ENCODE measurements at regions not wholly inside any gene's neighbourhood (a gene's known extent, or its start where the extent isn't known, plus 50 kb on each side); places are given as distances from the start of the nearest gene placed in this dataset.

DNA sequence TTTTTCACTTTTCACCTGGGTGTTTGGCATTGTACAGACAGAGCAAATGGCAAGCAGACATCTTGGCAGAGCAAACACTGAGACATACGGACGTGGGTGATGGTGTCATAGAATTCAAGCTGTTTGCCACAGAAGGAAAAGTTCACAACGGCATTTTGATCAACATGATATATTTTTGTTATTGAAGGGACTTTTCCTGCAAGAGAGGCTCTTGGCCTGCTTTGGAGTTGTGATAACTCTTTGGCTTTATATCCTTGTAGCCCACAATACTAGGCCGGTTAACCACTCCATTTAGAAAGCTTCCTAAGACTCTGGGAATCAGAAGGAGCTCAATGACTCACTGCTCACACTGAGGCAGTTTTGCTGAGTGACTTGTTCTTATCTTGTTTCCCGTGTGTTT lies 1038.3 kb downstream of the TLE1 start:
- H4K20me1 ChIP-seq (replicated peaks; ENCODE audit: control insufficient read depth, extremely low read depth, insufficient read depth, low read length) = no peaks in the 10 kb centered on the region
- no peak overlapping the region for H3K4me2 ChIP-seq (ENCODE audit: insufficient read depth, low read length)
- CTCF ChIA-PET = no interaction called here
- H3K9me3 ChIP-seq (replicated peaks; ENCODE audit: control insufficient read depth, insufficient read depth, low read length) = peaks cover 2% of the 10 kb centered on the region
- no TSS peak for BruUV-seq (replicated peaks)
- H3K27me3 ChIP-seq (ENCODE audit: control insufficient read depth in 2 of 2, insufficient read depth in 2 of 2, low read length in 2 of 2) = no peaks in the 10 kb centered on the region
- H3K36me3 ChIP-seq (ENCODE audit: control insufficient read depth in 2 of 2, extremely low read depth in 1 of 2, insufficient read depth in 2 of 2, low read length in 2 of 2) = no peaks in the 10 kb centered on the region
- TF ChIP-seq MYC (IDR thresholded peaks at IDR 0.05; ENCODE audit: low read depth, low read length) (no peak), FOS (IDR thresholded peaks at IDR 0.05; ENCODE audit: borderline replicate concordance, insufficient read depth, low read length) (no peak)
- TF ChIP-seq, protein P1, sequence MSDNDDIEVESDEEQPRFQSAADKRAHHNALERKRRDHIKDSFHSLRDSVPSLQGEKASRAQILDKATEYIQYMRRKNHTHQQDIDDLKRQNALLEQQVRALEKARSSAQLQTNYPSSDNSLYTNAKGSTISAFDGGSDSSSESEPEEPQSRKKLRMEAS (IDR thresholded peaks at IDR 0.05; ENCODE audit: insufficient read depth, insufficient read length) = no peak
- TF ChIP-seq, protein P2, sequence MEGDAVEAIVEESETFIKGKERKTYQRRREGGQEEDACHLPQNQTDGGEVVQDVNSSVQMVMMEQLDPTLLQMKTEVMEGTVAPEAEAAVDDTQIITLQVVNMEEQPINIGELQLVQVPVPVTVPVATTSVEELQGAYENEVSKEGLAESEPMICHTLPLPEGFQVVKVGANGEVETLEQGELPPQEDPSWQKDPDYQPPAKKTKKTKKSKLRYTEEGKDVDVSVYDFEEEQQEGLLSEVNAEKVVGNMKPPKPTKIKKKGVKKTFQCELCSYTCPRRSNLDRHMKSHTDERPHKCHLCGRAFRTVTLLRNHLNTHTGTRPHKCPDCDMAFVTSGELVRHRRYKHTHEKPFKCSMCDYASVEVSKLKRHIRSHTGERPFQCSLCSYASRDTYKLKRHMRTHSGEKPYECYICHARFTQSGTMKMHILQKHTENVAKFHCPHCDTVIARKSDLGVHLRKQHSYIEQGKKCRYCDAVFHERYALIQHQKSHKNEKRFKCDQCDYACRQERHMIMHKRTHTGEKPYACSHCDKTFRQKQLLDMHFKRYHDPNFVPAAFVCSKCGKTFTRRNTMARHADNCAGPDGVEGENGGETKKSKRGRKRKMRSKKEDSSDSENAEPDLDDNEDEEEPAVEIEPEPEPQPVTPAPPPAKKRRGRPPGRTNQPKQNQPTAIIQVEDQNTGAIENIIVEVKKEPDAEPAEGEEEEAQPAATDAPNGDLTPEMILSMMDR (IDR thresholded peaks at IDR 0.05; ENCODE audit: extremely low read depth in 1 of 2, insufficient read depth in 1 of 2, low read depth in 1 of 2, low read length in 2 of 2) = no peak
- H3K79me2 ChIP-seq (ENCODE audit: control insufficient read depth, insufficient read depth, low read length) = no peaks in the 10 kb centered on the region
- POLR2A ChIA-PET = no interaction called here
- H3K4me1 ChIP-seq (ENCODE audit: control insufficient read depth, extremely low read depth, insufficient read depth, low read length) = no peaks in the 10 kb centered on the region
- H3K9ac ChIP-seq (replicated peaks; ENCODE audit: extremely low read depth, insufficient read depth, low read length) = no peak overlapping the region
- FAIRE-seq (no peak), DNase-seq (ENCODE audit: low read depth, low spot score) (peak; percentile 8)
- H2AFZ ChIP-seq (ENCODE audit: low read depth, low read length) = no peak overlapping the region
- no peaks in the 10 kb centered on the region for H3K9me1 ChIP-seq (replicated peaks; ENCODE audit: control insufficient read depth, extremely low read depth, insufficient read depth, low read length)
- dilution Hi-C loops (cut with MboI; ENCODE audit: extremely low pct_ligation_motif_present, low sequenced_read_pairs) (no loop called here), intact Hi-C loops (cut with micrococcal nuclease) (no loop called here)
- H3K27ac ChIP-seq (ENCODE audit: insufficient read depth, low read depth, low read length) = no peak overlapping the region
- no peak overlapping the region for H3K4me3 ChIP-seq (replicated peaks in 1 of 3; ENCODE audit: insufficient read depth in 1 of 3, low read depth in 1 of 3, low read length in 3 of 3)

DNA sequence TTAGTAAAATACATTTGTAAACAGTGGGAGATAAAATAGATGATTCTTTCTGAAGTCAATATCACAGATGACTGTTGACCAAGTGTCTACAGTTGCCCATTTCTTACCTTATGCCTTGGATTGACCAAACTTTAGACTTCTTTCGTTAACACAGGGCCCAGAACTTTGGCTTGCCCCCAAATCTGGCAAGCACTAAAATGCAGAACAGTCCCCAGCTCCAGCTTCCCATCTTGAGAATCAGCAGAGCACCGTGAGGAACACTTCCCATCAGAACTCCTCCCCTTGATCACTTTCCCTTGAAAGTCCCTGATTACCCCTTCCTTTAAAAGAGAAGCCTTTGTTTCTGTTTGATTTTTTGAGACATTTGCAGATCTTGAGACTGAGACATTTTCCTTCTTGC lies 1039.9 kb downstream of the TLE1 start:
- Histone ChIP-seq H3K9me3 (replicated peaks; ENCODE audit: control insufficient read depth, insufficient read depth, low read length) (peaks cover 2% of the 10 kb centered on the region), H3K27me3 (ENCODE audit: control insufficient read depth in 2 of 2, insufficient read depth in 2 of 2, low read length in 2 of 2) (no peaks in the 10 kb centered on the region), H4K20me1 (replicated peaks; ENCODE audit: control insufficient read depth, extremely low read depth, insufficient read depth, low read length) (no peaks in the 10 kb centered on the region), H3K4me2 (ENCODE audit: insufficient read depth, low read length) (no peak overlapping the region), H3K9me1 (replicated peaks; ENCODE audit: control insufficient read depth, extremely low read depth, insufficient read depth, low read length) (no peaks in the 10 kb centered on the region), H3K9ac (replicated peaks; ENCODE audit: extremely low read depth, insufficient read depth, low read length) (no peak overlapping the region), H3K79me2 (ENCODE audit: control insufficient read depth, insufficient read depth, low read length) (no peaks in the 10 kb centered on the region), H3K4me3 (replicated peaks in 1 of 3; ENCODE audit: insufficient read depth in 1 of 3, low read depth in 1 of 3, low read length in 3 of 3) (no peak overlapping the region), H3K27ac (ENCODE audit: insufficient read depth, low read depth, low read length) (no peak overlapping the region), H3K36me3 (ENCODE audit: control insufficient read depth in 2 of 2, extremely low read depth in 1 of 2, insufficient read depth in 2 of 2, low read length in 2 of 2) (no peaks in the 10 kb centered on the region), H3K4me1 (ENCODE audit: control insufficient read depth, extremely low read depth, insufficient read depth, low read length) (no peaks in the 10 kb centered on the region), H2AFZ (ENCODE audit: low read depth, low read length) (no peak overlapping the region)
- intact Hi-C loops (cut with micrococcal nuclease) (no loop called here), dilution Hi-C loops (cut with MboI; ENCODE audit: extremely low pct_ligation_motif_present, low sequenced_read_pairs) (no loop called here)
- ChIA-PET CTCF (no interaction called here), POLR2A (no interaction called here)
- no peak for DNase-seq (ENCODE audit: low read depth, low spot score)
- FAIRE-seq = no peak
- TF ChIP-seq POLR2A (IDR thresholded peaks at IDR 0.05; ENCODE audit: low read depth, low read length) = no peak
- TF ChIP-seq POLR2AphosphoS5 (IDR thresholded peaks at IDR 0.05; ENCODE audit: insufficient read depth, low read depth, low read length) = no peak
- no peak for TF ChIP-seq EZH2 (IDR thresholded peaks at IDR 0.05; ENCODE audit: borderline replicate concordance, low read depth, low read length, severe bottlenecking)
- no peak for TF ChIP-seq FOS (IDR thresholded peaks at IDR 0.05; ENCODE audit: borderline replicate concordance, insufficient read depth, low read length)
- TF ChIP-seq, protein P2 (IDR thresholded peaks at IDR 0.05; ENCODE audit: extremely low read depth in 1 of 2, insufficient read depth in 1 of 2, low read depth in 1 of 2, low read length in 2 of 2) = no peak
- TF ChIP-seq, protein P1 (IDR thresholded peaks at IDR 0.05; ENCODE audit: insufficient read depth, insufficient read length) = no peak
- no TSS peak for BruUV-seq (replicated peaks)
